H1 (cell line): ENCODE measurements at regions not wholly inside any gene's neighbourhood (a gene's known extent, or its start where the extent isn't known, plus 50 kb on each side); places are given as distances from the start of the nearest gene placed in this dataset.

Experiments used
- ASH2L ChIP-seq: fragments of 200-600, 300-600 bp; sonication (generic); IDR thresholded peaks from one replicate; pipeline ENCODE4 v1.7.1; 2017; ENCODE audit warnings: low read length
- RNF2 ChIP-seq: fragments of 200-900, 300-1000 bp; sonication (generic); IDR thresholded peaks from 2 replicates; pipeline ENCODE4 v1.7.1; 2016; ENCODE audit warnings: borderline replicate concordance, low read depth, mild to moderate bottlenecking, antibody characterized with exemption, low read length; ENCODE audit not compliant: poor library complexity, severe bottlenecking; ENCODE audit errors: missing control alignments
- TF ChIP-seq, protein P1 (sequence below): IDR thresholded peaks from 2 replicates; pipeline ENCODE4 v1.6.1; 2011; ENCODE audit warnings: low read length, improper control_type of control experiment

DNA sequence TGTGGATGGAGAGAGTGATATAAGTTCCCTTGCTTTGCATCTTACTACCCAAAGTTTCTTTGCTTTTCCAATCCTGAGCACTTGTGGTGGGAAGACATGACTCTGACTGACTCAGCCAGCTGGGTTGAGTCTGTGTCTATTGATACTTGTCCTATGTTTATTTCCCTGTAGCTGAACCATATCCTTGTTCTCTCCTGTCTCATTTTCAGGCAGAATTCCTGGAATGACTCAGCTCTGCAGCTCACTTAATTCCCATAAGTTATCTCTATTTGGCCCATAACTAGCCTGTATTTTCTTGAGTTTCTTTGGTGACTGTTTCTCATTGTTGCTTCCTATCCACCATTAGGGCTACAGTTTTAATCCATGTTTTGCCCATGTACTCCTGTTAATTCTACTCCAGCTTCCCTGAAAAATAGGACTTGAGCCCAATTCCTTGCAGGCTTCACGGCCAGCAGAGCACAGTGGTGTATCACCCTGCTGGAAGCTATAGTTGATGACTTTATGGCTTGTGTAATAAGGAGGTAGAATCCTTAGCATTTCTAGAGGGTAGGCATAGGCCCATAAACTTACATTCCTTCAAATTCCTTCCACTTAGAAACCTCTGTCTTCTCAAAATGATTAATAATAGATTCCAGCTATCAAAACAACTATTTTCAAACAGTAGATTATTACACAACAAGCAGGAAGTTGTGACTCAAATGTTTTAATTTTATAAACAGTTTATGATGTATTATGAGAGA is 183.1 kb downstream of the TMTC3 start (continued):
- TF ChIP-seq, protein P1, sequence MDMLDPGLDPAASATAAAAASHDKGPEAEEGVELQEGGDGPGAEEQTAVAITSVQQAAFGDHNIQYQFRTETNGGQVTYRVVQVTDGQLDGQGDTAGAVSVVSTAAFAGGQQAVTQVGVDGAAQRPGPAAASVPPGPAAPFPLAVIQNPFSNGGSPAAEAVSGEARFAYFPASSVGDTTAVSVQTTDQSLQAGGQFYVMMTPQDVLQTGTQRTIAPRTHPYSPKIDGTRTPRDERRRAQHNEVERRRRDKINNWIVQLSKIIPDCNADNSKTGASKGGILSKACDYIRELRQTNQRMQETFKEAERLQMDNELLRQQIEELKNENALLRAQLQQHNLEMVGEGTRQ, result no peak
- TF ChIP-seq ASH2L, result no peak
- no peak for TF ChIP-seq RNF2
